Fibroblast of peridontal ligament (primary cell): ENCODE measurements at regions not wholly inside any gene's neighbourhood (a gene's known extent, or its start where the extent isn't known, plus 50 kb on each side); places are given as distances from the start of the nearest gene placed in this dataset.

ENCODE experiments used
- DNase-seq: peaks from one replicate; pipeline ENCODE4 v3.0.0-alpha.2; 2010; ENCODE audit errors: extremely low read depth

GRCh38 chr4:135227842-135228241 is 1026.3 kb upstream of the PABPC4L start:
- no peak for DNase-seq

GRCh38 chr4:135225551-135225950 is 1024.0 kb upstream of the PABPC4L start:
- DNase-seq, result no peak

- no peak for DNase-seq
Observed at GRCh38 chr4:135210341-135210740, 1008.8 kb upstream of the PABPC4L start.

GRCh38 chr4:135207531-135207930 is 1005.9 kb upstream of the PABPC4L start:
- no peak for DNase-seq

- no peak for DNase-seq
Observed at GRCh38 chr4:135204311-135204710, 1002.7 kb upstream of the PABPC4L start.

GRCh38 chr4:135201081-135201480 is 999.5 kb upstream of the PABPC4L start:
- peak; percentile 78 for DNase-seq

GRCh38 chr4:135197641-135198040 is 996.1 kb upstream of the PABPC4L start:
- no peak for DNase-seq

GRCh38 chr4:135194477-135194876 is 992.9 kb upstream of the PABPC4L start:
- no peak for DNase-seq

GRCh38 chr4:135192751-135193535 is 991.4 kb upstream of the PABPC4L start:
- peak; percentile 32 for DNase-seq

GRCh38 chr4:135191596-135191995 is 990.0 kb upstream of the PABPC4L start:
- DNase-seq, result peak; percentile 8

- no peak for DNase-seq
Observed at GRCh38 chr4:135186002-135186401, 984.4 kb upstream of the PABPC4L start.

- no peak for DNase-seq
Observed at GRCh38 chr4:135185256-135185655, 983.7 kb upstream of the PABPC4L start.

- DNase-seq, result no peak
Observed at GRCh38 chr4:135184715-135185114, 983.1 kb upstream of the PABPC4L start.

- peak; percentile 18 for DNase-seq
Observed at GRCh38 chr4:135177321-135177720, 975.7 kb upstream of the PABPC4L start.

- DNase-seq, result no peak
Observed at GRCh38 chr4:135166661-135167060, 965.1 kb upstream of the PABPC4L start.

GRCh38 chr4:135164601-135165000 is 963.0 kb upstream of the PABPC4L start:
- DNase-seq, result no peak

- no peak for DNase-seq
Observed at GRCh38 chr4:135144498-135144897, 942.9 kb upstream of the PABPC4L start.

- DNase-seq, result no peak
Observed at GRCh38 chr4:135124196-135124595, 922.6 kb upstream of the PABPC4L start.

GRCh38 chr4:135123632-135124031 is 922.0 kb upstream of the PABPC4L start:
- peak; percentile 43 for DNase-seq

- no peak for DNase-seq
Observed at GRCh38 chr4:135122457-135122856, 920.9 kb upstream of the PABPC4L start.

GRCh38 chr4:135120195-135120594 is 918.6 kb upstream of the PABPC4L start:
- peak; percentile 83 for DNase-seq

GRCh38 chr4:135114079-135114478 is 912.5 kb upstream of the PABPC4L start:
- DNase-seq, result no peak

GRCh38 chr4:135098061-135098460 is 896.5 kb upstream of the PABPC4L start:
- no peak for DNase-seq

GRCh38 chr4:135073389-135073788 is 871.8 kb upstream of the PABPC4L start:
- no peak for DNase-seq
